ENCODE measurements at regions not wholly inside any gene's neighbourhood (a gene's known extent, or its start where the extent isn't known, plus 50 kb on each side); places are given as distances from the start of the nearest gene placed in this dataset.
A peak's percentile ranks its signal among the peaks of the same experiment; 100 is the strongest.
"Not testable (repeated sequence)": the region's sequence is repeated elsewhere in the genome, so short reads cannot be mapped to it uniquely, and the experiment has no call there.

GRCh38 chr7:149638566-149639320, 134.6 kb downstream of the ZNF467 start:
- peak; percentile 47 for DNase-seq (ENCODE audit: low spot score)
- intact Hi-C loops (cut with DNase I): no loop called here

- DNase-seq (ENCODE audit: low spot score): peak; percentile 50
- intact Hi-C loops (cut with DNase I): no loop called here
Measured at GRCh38 chr7:149637911-149638565, 135.3 kb downstream of the ZNF467 start.

- DNase-seq (ENCODE audit: low spot score): peak; percentile 20
- intact Hi-C loops (cut with DNase I): no loop called here
Measured at GRCh38 chr7:149635561-149636329, 137.6 kb downstream of the ZNF467 start.

- intact Hi-C loops (cut with DNase I): no loop called here
- DNase-seq (ENCODE audit: low spot score): peak; percentile 49
Measured at GRCh38 chr7:149633976-149634945, 136.7 kb upstream of the ZNF746 start.

- intact Hi-C loops (cut with DNase I): not testable (repeated sequence)
- DNase-seq (ENCODE audit: low spot score): peak; percentile 64
Measured at GRCh38 chr7:149628361-149629149, 130.9 kb upstream of the ZNF746 start.

GRCh38 chr7:149627911-149628310, 130.3 kb upstream of the ZNF746 start:
- DNase-seq (ENCODE audit: low spot score): no peak
- intact Hi-C loops (cut with DNase I): no loop called here

GRCh38 chr7:149626972-149627371, 129.4 kb upstream of the ZNF746 start:
- no peak for DNase-seq (ENCODE audit: low spot score)
- intact Hi-C loops (cut with DNase I): no loop called here

GRCh38 chr7:149625947-149626392, 128.4 kb upstream of the ZNF746 start:
- DNase-seq (ENCODE audit: low spot score): no peak
- intact Hi-C loops (cut with DNase I): no loop called here

GRCh38 chr7:149625340-149625946, 127.8 kb upstream of the ZNF746 start:
- peak; percentile 87 for DNase-seq (ENCODE audit: low spot score)
- intact Hi-C loops (cut with DNase I): no loop called here

GRCh38 chr7:149624419-149625339, 127.1 kb upstream of the ZNF746 start:
- DNase-seq (ENCODE audit: low spot score): peak; percentile 99
- intact Hi-C loops (cut with DNase I): no loop called here

- intact Hi-C loops (cut with DNase I): no loop called here
- DNase-seq (ENCODE audit: low spot score): peak; percentile 81
Measured at GRCh38 chr7:149624006-149624405, 126.4 kb upstream of the ZNF746 start.

- intact Hi-C loops (cut with DNase I): not testable (repeated sequence)
- peak; percentile 89 for DNase-seq (ENCODE audit: low spot score)
Measured at GRCh38 chr7:149623262-149623997, 125.8 kb upstream of the ZNF746 start.

GRCh38 chr7:149622444-149623210, 125.0 kb upstream of the ZNF746 start:
- no peak for DNase-seq (ENCODE audit: low spot score)
- intact Hi-C loops (cut with DNase I): no loop called here

- DNase-seq (ENCODE audit: low spot score): no peak
- intact Hi-C loops (cut with DNase I): no loop called here
Measured at GRCh38 chr7:149621776-149622175, 124.2 kb upstream of the ZNF746 start.

- intact Hi-C loops (cut with DNase I): no loop called here
- DNase-seq (ENCODE audit: low spot score): no peak
Measured at GRCh38 chr7:149620961-149621360, 123.4 kb upstream of the ZNF746 start.

Data from posterior vena cava (tissue), 2 donors.